Suprapubic skin (tissue), 4 donors: ENCODE measurements at regions not wholly inside any gene's neighbourhood (a gene's known extent, or its start where the extent isn't known, plus 50 kb on each side); places are given as distances from the start of the nearest gene placed in this dataset.

Source experiments
- DNase-seq, 2 donors: peaks; one replicate each; pipeline ENCODE4 v3.0.0-alpha.2; 2019; ENCODE audit warnings: low spot score in 2 of 2
- H3K27ac ChIP-seq: fragments of 200-600 bp; sonication (generic); one replicate; pipeline ENCODE4 v1.5.1; 2019
- H3K27me3 ChIP-seq: fragments of 200-600 bp; sonication (generic); one replicate; pipeline ENCODE4 v1.5.1; 2019
- H3K36me3 ChIP-seq: fragments of 200-600 bp; sonication (generic); one replicate; pipeline ENCODE4 v1.5.1; 2019
- H3K4me1 ChIP-seq: fragments of 200-600 bp; sonication (generic); one replicate; pipeline ENCODE4 v1.5.1; 2019
- H3K4me3 ChIP-seq: fragments of 200-600 bp; sonication (generic); one replicate; pipeline ENCODE4 v1.5.1; 2019; ENCODE audit warnings: mild to moderate bottlenecking
- H3K9me3 ChIP-seq: fragments of 200-600 bp; sonication (generic); one replicate; pipeline ENCODE4 v1.5.1; 2019
- CTCF ChIP-seq, 2 donors: fragments of 200-600 bp in 1 of 2; fragments of 450-650 bp in 1 of 2; sonication (generic) in 1 of 2; IDR thresholded peaks; one replicate each; pipeline ENCODE4 v1.5.1; 2016 to 2019; ENCODE audit warnings: antibody characterized with exemption in 2 of 2, mild to moderate bottlenecking in 1 of 2, moderate library complexity in 1 of 2
- EP300 ChIP-seq: sonication (generic); formaldehyde crosslinking; IDR thresholded peaks from one replicate; pipeline ENCODE4 v1.6.1; 2017; ENCODE audit warnings: antibody characterized with exemption
- POLR2A ChIP-seq, 2 donors: fragments of 450-650 bp; IDR thresholded peaks; one replicate each; pipeline ENCODE4 v1.6.1; 2017; ENCODE audit warnings: antibody characterized with exemption in 2 of 2, mild to moderate bottlenecking in 2 of 2, moderate library complexity in 2 of 2
- POLR2AphosphoS5 ChIP-seq, 3 donors: sonication (generic); formaldehyde crosslinking; IDR thresholded peaks; one replicate each; pipeline ENCODE4 v1.6.1; 2017; ENCODE audit warnings: antibody characterized with exemption in 3 of 3
- WGBS: methylation state at CpG from one replicate; pipeline ENCODE4 v1.1.5; 2018; 5-methylcytosine and 5-hydroxymethylcytosine counted together

GRCh38 chr1:187817782-187818181, 989.0 kb downstream of the PLA2G4A start:
- Histone ChIP-seq H3K36me3 (no peaks in the 10 kb centered on the region), H3K27me3 (no peaks in the 10 kb centered on the region), H3K9me3 (peaks cover 3% of the 10 kb centered on the region), H3K4me1 (no peaks in the 10 kb centered on the region), H3K27ac (no peak overlapping the region), H3K4me3 (no peak overlapping the region)
- TF ChIP-seq CTCF (IDR thresholded peaks at IDR 0.05), result no peak
- TF ChIP-seq POLR2A (IDR thresholded peaks at IDR 0.05), result no peak
- TF ChIP-seq EP300, result no peak
- no peak for DNase-seq
- 94% methylated on average over 5 of the region's 5 CpGs for WGBS

GRCh38 chr1:187819086-187819485, 990.3 kb downstream of the PLA2G4A start:
- Histone ChIP-seq H3K4me1 (no peaks in the 10 kb centered on the region), H3K4me3 (no peak overlapping the region), H3K27ac (no peak overlapping the region), H3K27me3 (no peaks in the 10 kb centered on the region), H3K36me3 (no peaks in the 10 kb centered on the region), H3K9me3 (peaks cover 6% of the 10 kb centered on the region)
- no peak for DNase-seq
- 44% methylated on average over 5 of the region's 5 CpGs for WGBS
- TF ChIP-seq CTCF (IDR thresholded peaks at IDR 0.05) (no peak), EP300 (no peak), POLR2AphosphoS5 (IDR thresholded peaks at IDR 0.05) (no peak), POLR2A (IDR thresholded peaks at IDR 0.05) (no peak)

GRCh38 chr1:187836557-187836956, 1007.8 kb downstream of the PLA2G4A start:
- no peaks in the 10 kb centered on the region for H3K9me3 ChIP-seq
- 94% methylated on average over 12 of the region's 12 CpGs for WGBS
- TF ChIP-seq POLR2AphosphoS5 (IDR thresholded peaks at IDR 0.05) (no peak), POLR2A (IDR thresholded peaks at IDR 0.05) (no peak), EP300 (no peak), CTCF (IDR thresholded peaks at IDR 0.05) (no peak)

DNA sequence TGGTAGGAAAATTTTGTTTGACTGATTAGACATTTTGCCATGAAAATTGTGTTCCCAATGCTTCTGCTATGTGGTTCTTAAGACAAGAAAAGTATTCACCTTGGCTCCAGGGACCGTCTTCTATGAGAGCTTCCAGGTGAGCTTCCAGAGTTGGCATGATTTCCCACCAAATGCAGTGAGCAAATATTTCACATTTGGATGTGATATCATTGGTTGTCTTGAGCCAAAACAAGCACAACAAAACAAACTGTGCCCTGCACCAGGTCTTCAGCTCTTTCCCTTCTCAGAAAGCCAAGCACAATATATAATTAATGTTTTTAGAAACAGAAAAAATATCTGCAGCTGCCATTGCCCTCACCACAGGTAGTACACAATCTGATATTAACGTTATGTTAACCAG, 1009.0 kb downstream of the PLA2G4A start:
- no peak for TF ChIP-seq POLR2A (IDR thresholded peaks at IDR 0.05)
- no peak for TF ChIP-seq CTCF (IDR thresholded peaks at IDR 0.05)
- no peak for TF ChIP-seq EP300
- no peak for TF ChIP-seq POLR2AphosphoS5 (IDR thresholded peaks at IDR 0.05)
- H3K27ac ChIP-seq, result no peak overlapping the region
- no peaks in the 10 kb centered on the region for H3K27me3 ChIP-seq
- no peaks in the 10 kb centered on the region for H3K36me3 ChIP-seq
- 53% methylated on average over 2 of the region's 2 CpGs for WGBS
- H3K4me3 ChIP-seq, result no peak overlapping the region
- no peak for DNase-seq
- H3K9me3 ChIP-seq, result no peaks in the 10 kb centered on the region
- H3K4me1 ChIP-seq, result no peaks in the 10 kb centered on the region

More at GRCh38 chr1:187836557-187836956, 1007.8 kb downstream of the PLA2G4A start:
- no peak for DNase-seq
- H3K36me3 ChIP-seq, result no peaks in the 10 kb centered on the region
- H3K27ac ChIP-seq, result no peak overlapping the region
- no peaks in the 10 kb centered on the region for H3K4me1 ChIP-seq
- H3K27me3 ChIP-seq, result no peaks in the 10 kb centered on the region
- H3K4me3 ChIP-seq, result no peak overlapping the region

DNA sequence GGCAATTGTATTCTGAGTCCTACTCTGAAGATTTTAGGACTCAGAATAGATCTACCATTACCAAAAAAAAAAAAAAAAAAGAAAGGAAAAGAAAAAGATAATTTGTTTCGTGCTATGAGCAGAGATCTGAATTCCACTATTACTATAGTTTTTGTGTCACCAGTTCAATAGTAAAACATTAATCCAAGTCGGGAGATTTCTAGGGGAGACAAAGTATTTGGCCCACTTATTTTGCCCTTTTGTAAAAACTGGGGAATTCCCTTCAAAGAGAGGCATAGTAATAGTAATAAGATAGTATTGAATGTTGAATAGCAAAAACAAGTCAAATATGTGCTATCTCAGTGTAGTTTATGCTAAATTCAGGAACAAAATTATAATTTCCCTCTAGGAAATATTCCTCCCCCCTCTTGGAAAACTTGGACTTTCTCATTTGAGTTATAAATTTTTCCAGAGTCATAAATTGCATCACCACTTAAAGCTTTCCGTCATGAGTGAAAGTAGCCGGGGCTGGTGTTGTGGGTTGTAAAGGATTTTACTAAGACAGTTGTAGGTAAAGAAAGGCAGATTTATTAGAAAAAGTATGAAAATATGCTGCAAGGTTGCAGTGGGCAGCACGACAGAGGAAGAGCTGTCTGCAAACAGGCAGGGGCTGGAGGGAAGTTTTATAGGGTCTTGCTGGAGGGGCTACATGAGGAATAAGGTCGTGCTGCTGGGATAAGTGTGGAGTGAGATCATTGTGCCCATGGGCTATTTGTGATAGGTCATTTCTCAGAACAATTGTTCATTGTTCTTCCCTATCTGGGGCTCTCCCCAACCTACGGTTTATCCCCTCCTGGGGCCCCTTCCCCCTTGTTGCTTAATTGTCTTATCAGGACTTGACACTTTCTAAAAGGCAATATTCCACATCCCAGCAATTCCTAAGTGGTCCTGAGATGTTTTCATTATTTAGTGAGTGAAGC, 1009.9 kb downstream of the PLA2G4A start:
- H3K27me3 ChIP-seq, result no peaks in the 10 kb centered on the region
- no peaks in the 10 kb centered on the region for H3K9me3 ChIP-seq
- 52% methylated on average over 7 of the region's 7 CpGs for WGBS
- H3K36me3 ChIP-seq, result no peaks in the 10 kb centered on the region
- no peak for DNase-seq
- H3K4me3 ChIP-seq, result no peak overlapping the region
- no peak overlapping the region for H3K27ac ChIP-seq
- TF ChIP-seq POLR2AphosphoS5 (IDR thresholded peaks at IDR 0.05) (no peak), CTCF (IDR thresholded peaks at IDR 0.05) (no peak), EP300 (no peak), POLR2A (IDR thresholded peaks at IDR 0.05) (no peak)
- no peaks in the 10 kb centered on the region for H3K4me1 ChIP-seq
